HAP-1 (cell line): ENCODE measurements at regions not wholly inside any gene's neighbourhood (a gene's known extent, or its start where the extent isn't known, plus 50 kb on each side); places are given as distances from the start of the nearest gene placed in this dataset.
A peak's percentile ranks its signal among the peaks of the same experiment; 100 is the strongest.
"Not testable (repeated sequence)": the region's sequence is repeated elsewhere in the genome, so short reads cannot be mapped to it uniquely, and the experiment has no call there.

Experiments used
- DNase-seq, 2 experiments: peaks; one replicate each; pipeline ENCODE4 v3.0.0-alpha.2; 2016 to 2020; ENCODE audit warnings: low spot score in 2 of 2
- H3K27me3 ChIP-seq: fragments of 250-450 bp; sonication (Bioruptor Pico); 2 replicates; pipeline ENCODE4 v1.5.1; 2020; ENCODE audit warnings: low read depth, mild to moderate bottlenecking, moderate library complexity
- H3K36me3 ChIP-seq: fragments of 250-450 bp; sonication (Bioruptor Pico); replicated peaks from 2 replicates; pipeline ENCODE4 v1.5.1; 2020; ENCODE audit warnings: mild to moderate bottlenecking
- H3K4me1 ChIP-seq: fragments of 250-450 bp; sonication (Bioruptor Pico); 2 replicates; pipeline ENCODE4 v1.5.1; 2020; ENCODE audit warnings: mild to moderate bottlenecking
- H3K4me3 ChIP-seq: fragments of 250-450 bp; sonication (Bioruptor Pico); 2 replicates; pipeline ENCODE4 v1.5.1; 2020; ENCODE audit warnings: mild to moderate bottlenecking, moderate library complexity
- H3K9me3 ChIP-seq: fragments of 250-450 bp; sonication (Bioruptor Pico); 2 replicates; pipeline ENCODE4 v1.5.1; 2020; ENCODE audit warnings: mild to moderate bottlenecking, moderate library complexity
- in situ Hi-C: fragments of 300-500 bp; cut with MboI; formaldehyde crosslinking; loops from 3 replicates; pipeline ENCODE4 v1.14.3; 2020; ENCODE audit warnings: low sequenced_read_pairs, inconsistent platforms, mixed read lengths

DNA sequence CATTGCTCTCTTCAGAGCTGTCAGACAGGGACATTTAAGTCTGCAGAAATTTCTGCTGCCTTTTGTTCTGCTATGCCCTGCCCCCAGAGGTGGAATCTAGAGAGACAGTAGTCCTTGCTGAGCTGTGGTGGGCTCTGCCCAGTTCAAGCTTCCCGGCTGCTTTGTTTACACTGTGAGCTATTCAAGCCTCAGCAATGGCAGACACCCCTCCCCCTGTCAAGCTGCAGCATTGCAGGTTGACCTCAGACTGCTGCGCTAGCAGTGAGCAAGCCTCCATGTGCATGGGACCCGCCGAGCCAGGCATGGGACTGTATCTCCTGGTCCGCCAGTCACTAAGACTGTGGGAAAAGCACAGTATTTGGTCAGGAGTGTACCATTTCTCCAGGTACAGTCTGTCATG is 53.6 kb upstream of the MAPK10 start:
- H3K4me3 ChIP-seq, H3K27me3 ChIP-seq, H3K9me3 ChIP-seq, in situ Hi-C loops, H3K36me3 ChIP-seq: not testable (repeated sequence)
- peak in 1 of 2 experiments; percentile 16 for DNase-seq
- peaks cover 10% of the 10 kb centered on the region for H3K4me1 ChIP-seq

GRCh38 chr4:86414686-86415085 is 54.8 kb upstream of the MAPK10 start:
- H3K4me1 ChIP-seq = peaks cover 10% of the 10 kb centered on the region
- H3K27me3 ChIP-seq = no peaks in the 10 kb centered on the region
- H3K9me3 ChIP-seq = no peaks in the 10 kb centered on the region; the same call in 1 of the 2 replicates
- no peak for DNase-seq
- in situ Hi-C loops = no loop called here
- no peaks in the 10 kb centered on the region for H3K36me3 ChIP-seq
- H3K4me3 ChIP-seq = no peak overlapping the region

GRCh38 chr4:86416081-86416480 is 56.2 kb upstream of the MAPK10 start:
- peaks cover 15% of the 10 kb centered on the region for H3K4me1 ChIP-seq
- no peaks in the 10 kb centered on the region; the same call in 1 of the 2 replicates for H3K9me3 ChIP-seq
- DNase-seq = no peak
- in situ Hi-C loops = no loop called here
- H3K4me3 ChIP-seq = no peak overlapping the region
- no peaks in the 10 kb centered on the region for H3K27me3 ChIP-seq
- H3K36me3 ChIP-seq = no peaks in the 10 kb centered on the region

GRCh38 chr4:86421461-86421860 is 61.6 kb upstream of the MAPK10 start:
- H3K4me1 ChIP-seq = peaks cover 21% of the 10 kb centered on the region
- in situ Hi-C loops = no loop called here
- no peak for DNase-seq

GRCh38 chr4:86431543-86432116 is 71.8 kb upstream of the MAPK10 start:
- in situ Hi-C loops = no loop called here
- no peaks in the 10 kb centered on the region; the same call in 1 of the 2 replicates for H3K9me3 ChIP-seq
- H3K4me1 ChIP-seq = peaks cover 16% of the 10 kb centered on the region
- H3K27me3 ChIP-seq = no peaks in the 10 kb centered on the region
- H3K4me3 ChIP-seq = no peak overlapping the region
- DNase-seq = no peak
- no peaks in the 10 kb centered on the region for H3K36me3 ChIP-seq

More at GRCh38 chr4:86421461-86421860, 61.6 kb upstream of the MAPK10 start:
- Histone ChIP-seq H3K4me3 (no peak overlapping the region), H3K9me3 (no peaks in the 10 kb centered on the region), H3K27me3 (no peaks in the 10 kb centered on the region), H3K36me3 (no peaks in the 10 kb centered on the region)

GRCh38 chr4:86432559-86433134 is 72.8 kb upstream of the MAPK10 start:
- H3K9me3 ChIP-seq = no peaks in the 10 kb centered on the region; the same call in 1 of the 2 replicates
- DNase-seq = peak; percentile 52 to 90
- no peaks in the 10 kb centered on the region for H3K27me3 ChIP-seq
- peaks cover 16% of the 10 kb centered on the region for H3K4me1 ChIP-seq
- no peak overlapping the region for H3K4me3 ChIP-seq
- no peaks in the 10 kb centered on the region for H3K36me3 ChIP-seq
- in situ Hi-C loops = no loop called here

- no peaks in the 10 kb centered on the region for H3K36me3 ChIP-seq
- H3K9me3 ChIP-seq = no peaks in the 10 kb centered on the region
- peaks cover 13% of the 10 kb centered on the region for H3K4me1 ChIP-seq
- no peaks in the 10 kb centered on the region for H3K27me3 ChIP-seq
- H3K4me3 ChIP-seq = no peak overlapping the region
- in situ Hi-C loops = no loop called here
- DNase-seq = no peak
These were observed 79.4 kb upstream of the MAPK10 start for GRCh38 chr4:86439293-86439692.

DNA sequence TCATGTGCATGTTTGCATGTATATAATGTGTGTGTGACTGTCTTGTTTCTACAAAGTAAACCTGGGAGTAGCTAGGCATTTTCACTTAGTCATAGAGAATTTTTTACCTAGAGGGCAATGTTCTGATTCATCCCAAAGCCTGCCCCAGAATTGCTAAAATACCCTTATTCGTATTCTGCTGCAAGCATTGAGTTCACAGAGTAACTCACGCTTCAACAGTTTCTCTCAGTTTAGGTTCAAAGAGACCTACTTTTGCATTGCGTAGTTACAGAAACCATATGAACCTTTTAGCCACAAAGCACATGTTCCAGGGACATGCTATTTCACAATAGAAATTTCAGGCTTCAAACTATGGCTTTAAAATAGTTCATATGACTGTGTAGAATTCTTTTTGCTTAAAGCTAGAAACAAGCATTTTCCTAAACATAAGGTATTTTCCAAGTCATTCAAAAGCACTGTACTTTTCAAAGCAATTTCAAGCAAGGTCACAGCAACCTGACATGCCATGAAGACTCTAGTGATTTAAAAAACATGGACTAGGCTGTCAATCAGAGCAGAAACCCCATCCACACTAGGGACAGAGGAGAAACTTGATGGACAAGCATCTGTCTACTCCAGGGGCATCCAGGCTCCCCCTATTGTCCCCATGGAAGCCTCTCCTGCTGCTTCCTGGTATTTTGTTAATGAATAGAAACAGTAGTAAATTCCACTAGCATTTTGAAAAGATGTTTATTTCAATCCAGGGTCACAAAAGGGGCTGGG is 81.5 kb upstream of the MAPK10 start:
- no peaks in the 10 kb centered on the region for H3K27me3 ChIP-seq
- H3K36me3 ChIP-seq = no peaks in the 10 kb centered on the region
- H3K4me3 ChIP-seq = no peak overlapping the region
- in situ Hi-C loops = no loop called here
- no peaks in the 10 kb centered on the region for H3K9me3 ChIP-seq
- peak in 1 of 2 experiments; percentile 47 for DNase-seq
- H3K4me1 ChIP-seq = peaks cover 13% of the 10 kb centered on the region

DNA sequence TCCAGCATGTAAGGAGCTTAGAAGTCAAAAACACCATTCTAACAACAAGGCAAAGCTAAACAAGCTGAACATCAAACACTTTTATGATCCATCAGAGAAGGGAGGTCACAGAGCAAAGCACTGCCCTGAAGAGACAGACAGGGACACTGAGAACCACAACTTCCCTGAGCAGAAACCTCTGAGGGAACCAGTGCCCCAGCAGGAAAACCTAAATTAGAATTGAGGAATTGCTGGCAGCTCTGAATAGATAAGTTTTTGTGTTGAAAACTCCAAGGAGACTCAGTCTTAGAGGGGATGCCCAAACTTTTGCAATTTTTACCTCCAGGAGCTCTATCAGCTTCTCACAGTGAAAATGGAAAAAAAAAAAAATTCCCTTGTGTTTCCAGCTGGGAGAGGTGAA is 83.0 kb upstream of the MAPK10 start:
- Histone ChIP-seq H3K36me3 (no peaks in the 10 kb centered on the region), H3K9me3 (no peaks in the 10 kb centered on the region), H3K27me3 (no peaks in the 10 kb centered on the region), H3K4me1 (peaks cover 13% of the 10 kb centered on the region), H3K4me3 (no peak overlapping the region)
- DNase-seq = no peak
- in situ Hi-C loops = no loop called here

DNA sequence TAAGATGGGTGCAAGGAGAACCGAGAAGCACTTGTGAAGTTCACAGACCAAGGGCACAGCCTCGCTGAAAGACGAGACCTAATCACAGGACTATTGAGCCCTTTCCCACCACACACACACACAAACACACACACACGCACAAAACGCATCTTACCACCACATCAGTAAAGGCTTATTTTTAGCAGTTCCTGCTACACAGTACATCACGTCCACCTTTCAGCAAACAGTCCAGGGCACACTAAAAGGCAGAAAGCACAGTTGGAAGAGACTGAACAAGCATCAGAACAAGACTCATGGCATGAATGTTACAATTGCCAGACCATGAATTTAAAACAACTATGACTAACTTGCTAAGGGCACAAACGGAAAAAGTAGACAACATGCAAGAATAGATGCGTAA is 83.6 kb upstream of the MAPK10 start:
- Histone ChIP-seq H3K9me3 (no peaks in the 10 kb centered on the region), H3K4me1 (peaks cover 13% of the 10 kb centered on the region)
- in situ Hi-C loops = no loop called here

GRCh38 chr4:86446996-86447395 is 87.1 kb upstream of the MAPK10 start:
- Histone ChIP-seq H3K4me3 (no peak overlapping the region), H3K9me3 (no peaks in the 10 kb centered on the region), H3K27me3 (no peaks in the 10 kb centered on the region), H3K36me3 (no peaks in the 10 kb centered on the region), H3K4me1 (peaks cover 29% of the 10 kb centered on the region)
- DNase-seq = no peak
- in situ Hi-C loops = no loop called here

More for the DNA sequence above, 83.6 kb upstream of the MAPK10 start:
- no peaks in the 10 kb centered on the region for H3K36me3 ChIP-seq
- DNase-seq = no peak
- H3K27me3 ChIP-seq = no peaks in the 10 kb centered on the region
- H3K4me3 ChIP-seq = no peak overlapping the region

- H3K4me3 ChIP-seq = no peak overlapping the region
- no peaks in the 10 kb centered on the region for H3K36me3 ChIP-seq
- H3K9me3 ChIP-seq = no peaks in the 10 kb centered on the region
- no peaks in the 10 kb centered on the region for H3K27me3 ChIP-seq
- in situ Hi-C loops = no loop called here
- no peak for DNase-seq
- H3K4me1 ChIP-seq = peaks cover 42% of the 10 kb centered on the region
These were observed 89.0 kb upstream of the MAPK10 start for GRCh38 chr4:86448871-86449270.

GRCh38 chr4:86449746-86450588 is 90.1 kb upstream of the MAPK10 start:
- in situ Hi-C loops = no loop called here
- no peaks in the 10 kb centered on the region for H3K9me3 ChIP-seq
- H3K4me3 ChIP-seq = no peak overlapping the region
- H3K4me1 ChIP-seq = peaks cover 48% of the 10 kb centered on the region
- H3K27me3 ChIP-seq = no peaks in the 10 kb centered on the region
- H3K36me3 ChIP-seq = no peaks in the 10 kb centered on the region
- peak; percentile 16 to 22 for DNase-seq
